Fibroblast of mammary gland (primary cell): ENCODE measurements at regions not wholly inside any gene's neighbourhood (a gene's known extent, or its start where the extent isn't known, plus 50 kb on each side); places are given as distances from the start of the nearest gene placed in this dataset.

Source experiments
- DNase-seq: peaks from one replicate; pipeline ENCODE4 v3.0.0-alpha.2; 2010; ENCODE audit warnings: low read depth
- H3K4me3 ChIP-seq: 2 replicates; pipeline ENCODE4 v1.5.1; 2011; ENCODE audit warnings: low read depth, mild to moderate bottlenecking, low read length, moderate library complexity; ENCODE audit not compliant: control insufficient read depth
- TF ChIP-seq, protein P1 (sequence below): conservative IDR thresholded peaks from 2 replicates; pipeline ENCODE4 v1.5.1; 2011; ENCODE audit warnings: low read depth, low read length, inconsistent platforms; ENCODE audit not compliant: control insufficient read depth, insufficient read depth

DNA sequence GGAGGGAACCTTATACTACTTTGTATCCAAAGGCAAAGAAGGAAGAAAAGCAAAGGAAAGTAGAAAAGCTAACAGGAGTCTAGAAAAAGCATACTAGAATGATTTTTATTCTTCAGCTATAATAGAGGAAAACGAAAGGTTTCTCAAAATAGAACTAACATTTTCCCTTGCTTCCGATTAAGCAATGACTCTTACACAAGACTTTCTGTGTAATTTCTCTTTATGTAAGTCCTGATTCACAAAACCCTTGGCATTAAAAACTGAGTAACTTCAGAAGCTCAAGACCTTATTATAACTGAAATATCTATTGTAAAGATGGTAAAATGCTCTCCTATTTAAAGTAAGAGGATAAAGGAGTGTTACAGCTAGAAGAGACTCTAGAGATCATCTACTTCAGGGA lies 97.4 kb downstream of the DTWD1 start:
- TF ChIP-seq, protein P1, sequence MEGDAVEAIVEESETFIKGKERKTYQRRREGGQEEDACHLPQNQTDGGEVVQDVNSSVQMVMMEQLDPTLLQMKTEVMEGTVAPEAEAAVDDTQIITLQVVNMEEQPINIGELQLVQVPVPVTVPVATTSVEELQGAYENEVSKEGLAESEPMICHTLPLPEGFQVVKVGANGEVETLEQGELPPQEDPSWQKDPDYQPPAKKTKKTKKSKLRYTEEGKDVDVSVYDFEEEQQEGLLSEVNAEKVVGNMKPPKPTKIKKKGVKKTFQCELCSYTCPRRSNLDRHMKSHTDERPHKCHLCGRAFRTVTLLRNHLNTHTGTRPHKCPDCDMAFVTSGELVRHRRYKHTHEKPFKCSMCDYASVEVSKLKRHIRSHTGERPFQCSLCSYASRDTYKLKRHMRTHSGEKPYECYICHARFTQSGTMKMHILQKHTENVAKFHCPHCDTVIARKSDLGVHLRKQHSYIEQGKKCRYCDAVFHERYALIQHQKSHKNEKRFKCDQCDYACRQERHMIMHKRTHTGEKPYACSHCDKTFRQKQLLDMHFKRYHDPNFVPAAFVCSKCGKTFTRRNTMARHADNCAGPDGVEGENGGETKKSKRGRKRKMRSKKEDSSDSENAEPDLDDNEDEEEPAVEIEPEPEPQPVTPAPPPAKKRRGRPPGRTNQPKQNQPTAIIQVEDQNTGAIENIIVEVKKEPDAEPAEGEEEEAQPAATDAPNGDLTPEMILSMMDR, result no peak
- DNase-seq, result peak; percentile 84
- H3K4me3 ChIP-seq, result no peak overlapping the region

DNA sequence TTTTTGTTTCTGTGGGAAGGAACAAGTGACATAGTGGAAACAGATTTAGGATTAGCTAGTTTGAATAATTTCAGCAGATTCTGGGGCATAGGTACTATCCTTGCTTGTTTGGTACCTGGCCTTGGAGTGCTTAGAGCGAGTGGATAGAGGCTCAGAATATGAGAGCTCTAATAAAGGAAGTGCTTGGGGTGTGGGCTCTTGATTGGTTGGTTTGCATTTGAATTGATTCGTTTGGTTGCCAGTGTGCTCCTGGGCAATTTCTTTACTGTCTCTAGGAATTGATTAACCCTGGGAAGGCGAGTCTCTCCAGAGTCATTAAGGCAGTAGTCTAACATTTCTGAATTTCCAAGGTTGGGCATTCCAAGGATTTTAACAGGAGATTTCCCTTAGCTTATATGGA lies 98.0 kb downstream of the DTWD1 start:
- H3K4me3 ChIP-seq, result no peak overlapping the region
- TF ChIP-seq, protein P1, result no peak
- no peak for DNase-seq

DNA sequence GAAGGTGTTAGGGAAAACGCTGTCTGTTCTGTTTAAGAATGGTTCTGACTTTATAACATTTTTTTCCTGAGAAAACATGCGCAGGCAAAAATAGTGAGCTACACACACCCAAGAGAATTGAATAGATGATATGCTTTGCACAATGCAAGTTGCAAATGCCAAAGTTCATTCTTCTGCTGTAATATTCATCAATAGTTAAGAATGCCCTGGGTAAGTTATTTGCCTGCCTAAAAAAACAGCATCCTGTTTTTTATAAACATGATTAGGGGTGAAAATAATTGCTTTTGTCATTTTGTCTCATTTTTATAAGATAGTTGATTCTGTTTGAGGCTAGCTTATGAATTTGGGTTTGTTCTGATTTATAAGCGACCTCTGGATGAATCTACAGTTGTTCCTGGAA lies 99.4 kb downstream of the DTWD1 start:
- H3K4me3 ChIP-seq, result no peak overlapping the region
- TF ChIP-seq, protein P1, result no peak
- DNase-seq, result peak; percentile 60

DNA sequence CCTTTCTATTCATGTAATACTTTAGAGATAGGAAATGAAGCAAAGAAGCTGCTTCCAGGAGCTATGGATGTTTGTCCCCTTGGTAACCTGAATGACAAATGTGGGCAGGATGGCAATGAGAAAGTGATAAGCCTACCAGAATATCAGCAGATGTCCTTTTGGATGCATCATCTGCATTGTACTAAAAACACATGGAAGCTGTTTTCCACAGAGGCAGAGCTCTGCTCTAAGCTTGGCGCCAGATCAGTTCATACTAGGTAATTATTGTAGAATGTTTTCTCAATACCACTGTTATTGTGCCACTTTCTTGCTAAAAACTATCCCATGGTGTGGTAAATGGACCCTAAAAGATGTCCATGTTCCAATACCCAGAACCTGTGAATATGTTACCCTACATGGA lies 100.2 kb downstream of the DTWD1 start:
- no peak overlapping the region for H3K4me3 ChIP-seq
- DNase-seq, result peak; percentile 25
- TF ChIP-seq, protein P1, result no peak

DNA sequence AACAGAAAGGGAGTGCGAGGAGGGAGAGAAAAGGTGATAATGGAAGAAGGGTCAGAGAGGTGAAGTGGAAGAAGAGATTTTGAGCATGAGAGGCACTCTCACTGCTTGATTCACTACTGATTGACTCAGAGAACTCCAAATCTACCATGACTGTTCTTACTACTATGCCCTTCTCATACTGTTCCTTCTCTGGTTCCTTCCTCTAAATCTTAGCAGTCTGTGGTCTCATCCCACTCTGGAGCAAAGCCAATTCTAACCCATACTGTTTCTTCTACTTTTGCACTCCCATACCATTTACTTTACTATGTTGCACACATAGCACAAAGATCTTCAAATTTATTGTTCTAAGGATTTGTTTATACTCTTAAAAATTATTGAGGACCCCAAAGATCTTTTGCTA lies 100.8 kb downstream of the DTWD1 start:
- no peak overlapping the region for H3K4me3 ChIP-seq
- DNase-seq, result no peak
- TF ChIP-seq, protein P1, result no peak

DNA sequence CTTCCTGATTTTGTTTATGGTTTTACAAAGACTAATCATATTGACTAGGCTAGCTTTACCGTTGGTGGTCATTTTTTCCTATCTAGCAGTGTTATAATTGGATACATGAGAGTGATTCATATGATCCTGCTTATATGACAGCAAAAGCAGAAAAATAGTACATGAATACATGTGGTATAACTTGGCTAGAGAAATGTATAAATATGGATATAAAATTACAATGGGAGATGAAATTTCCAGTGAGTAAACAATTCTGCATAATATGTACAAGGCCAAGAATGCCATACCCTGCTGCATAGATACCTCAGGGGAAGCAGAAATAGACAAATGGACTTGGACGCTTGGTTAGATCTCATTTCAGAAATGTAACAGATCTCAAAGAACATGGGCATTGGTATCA lies 103.1 kb downstream of the DTWD1 start:
- H3K4me3 ChIP-seq, result no peak overlapping the region
- no peak for DNase-seq
- TF ChIP-seq, protein P1, result no peak
